ENCODE measurements at regions not wholly inside any gene's neighbourhood (a gene's known extent, or its start where the extent isn't known, plus 50 kb on each side); places are given as distances from the start of the nearest gene placed in this dataset.
"Not testable (repeated sequence)": the region's sequence is repeated elsewhere in the genome, so short reads cannot be mapped to it uniquely, and the experiment has no call there.

- DNase-seq (ENCODE audit: extremely low spot score); CTCF ChIA-PET; POLR2A ChIA-PET: not testable (repeated sequence)
These were observed 454.2 kb downstream of the TP53TG3F start for GRCh38 chr16:33913601-33914000.

DNA sequence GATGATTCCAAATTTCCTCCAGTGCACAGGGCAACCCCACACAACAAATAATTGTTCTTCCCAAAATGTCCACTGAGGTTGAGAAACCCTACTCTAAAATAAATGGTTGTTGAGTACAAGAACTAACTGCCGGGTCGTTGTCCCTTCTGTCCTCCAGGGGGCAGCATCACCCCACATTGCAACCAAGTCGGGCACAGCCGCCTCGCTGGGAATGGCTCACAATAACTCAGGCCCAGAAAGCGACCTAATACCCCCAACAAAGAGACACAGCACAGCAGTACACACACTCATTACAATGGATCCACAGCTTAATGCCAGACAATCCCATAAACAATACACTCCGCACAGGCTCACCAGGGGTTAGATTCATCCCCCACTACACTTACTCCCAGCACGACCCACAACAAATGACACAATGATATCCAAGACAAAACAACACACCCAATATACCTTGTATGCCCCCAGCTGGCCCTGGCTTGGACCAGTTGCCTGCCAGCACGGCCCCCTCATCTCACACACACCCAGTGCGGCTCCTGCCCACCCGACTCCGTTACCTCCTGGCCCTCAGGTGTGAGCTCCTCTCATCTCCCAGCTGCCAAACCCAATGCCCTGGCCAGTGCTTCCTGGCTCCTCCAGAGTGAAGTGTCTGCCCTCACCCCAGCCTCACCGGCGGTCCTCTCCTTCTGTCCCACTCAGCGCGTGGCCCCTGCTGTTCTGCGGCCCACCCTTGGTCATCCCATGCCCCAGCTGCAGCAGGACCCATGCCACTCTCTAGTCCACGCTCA, 461.5 kb downstream of the TP53TG3F start:
- DNase-seq (ENCODE audit: extremely low spot score); POLR2A ChIA-PET; CTCF ChIA-PET: not testable (repeated sequence)
- TF ChIP-seq, protein P1, sequence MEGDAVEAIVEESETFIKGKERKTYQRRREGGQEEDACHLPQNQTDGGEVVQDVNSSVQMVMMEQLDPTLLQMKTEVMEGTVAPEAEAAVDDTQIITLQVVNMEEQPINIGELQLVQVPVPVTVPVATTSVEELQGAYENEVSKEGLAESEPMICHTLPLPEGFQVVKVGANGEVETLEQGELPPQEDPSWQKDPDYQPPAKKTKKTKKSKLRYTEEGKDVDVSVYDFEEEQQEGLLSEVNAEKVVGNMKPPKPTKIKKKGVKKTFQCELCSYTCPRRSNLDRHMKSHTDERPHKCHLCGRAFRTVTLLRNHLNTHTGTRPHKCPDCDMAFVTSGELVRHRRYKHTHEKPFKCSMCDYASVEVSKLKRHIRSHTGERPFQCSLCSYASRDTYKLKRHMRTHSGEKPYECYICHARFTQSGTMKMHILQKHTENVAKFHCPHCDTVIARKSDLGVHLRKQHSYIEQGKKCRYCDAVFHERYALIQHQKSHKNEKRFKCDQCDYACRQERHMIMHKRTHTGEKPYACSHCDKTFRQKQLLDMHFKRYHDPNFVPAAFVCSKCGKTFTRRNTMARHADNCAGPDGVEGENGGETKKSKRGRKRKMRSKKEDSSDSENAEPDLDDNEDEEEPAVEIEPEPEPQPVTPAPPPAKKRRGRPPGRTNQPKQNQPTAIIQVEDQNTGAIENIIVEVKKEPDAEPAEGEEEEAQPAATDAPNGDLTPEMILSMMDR (IDR thresholded peaks at IDR 0.05; ENCODE audit: control extremely low read depth, extremely low read depth, low read depth, missing control alignments), result peak; percentile 9

- DNase-seq (ENCODE audit: extremely low spot score); POLR2A ChIA-PET; CTCF ChIA-PET: not testable (repeated sequence)
These were observed 463.5 kb downstream of the TP53TG3F start for GRCh38 chr16:33922914-33923313.

GRCh38 chr16:33928026-33928425, 468.6 kb downstream of the TP53TG3F start:
- DNase-seq (ENCODE audit: extremely low spot score); CTCF ChIA-PET; POLR2A ChIA-PET: not testable (repeated sequence)

DNA sequence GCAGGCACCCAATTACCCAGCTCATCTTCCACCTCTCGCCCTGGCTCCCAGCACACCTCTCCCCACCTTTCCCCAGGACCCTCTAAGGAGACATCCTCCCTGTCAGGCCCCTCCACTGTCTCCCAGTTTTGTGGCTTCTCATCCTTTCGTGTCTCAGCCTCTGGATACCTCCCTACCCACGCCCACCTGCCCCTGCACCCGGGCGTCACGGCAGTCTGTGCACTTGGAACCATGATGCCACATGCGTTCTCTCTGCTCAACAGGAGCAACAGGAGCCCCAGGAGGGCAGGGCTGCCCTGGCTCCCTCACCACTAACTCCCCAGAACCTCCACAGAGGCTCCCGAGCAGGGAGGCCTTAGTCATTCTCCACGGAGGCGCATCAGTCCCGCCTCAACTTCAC, 472.8 kb downstream of the TP53TG3F start:
- DNase-seq (ENCODE audit: extremely low spot score); CTCF ChIA-PET: not testable (repeated sequence)

DNA sequence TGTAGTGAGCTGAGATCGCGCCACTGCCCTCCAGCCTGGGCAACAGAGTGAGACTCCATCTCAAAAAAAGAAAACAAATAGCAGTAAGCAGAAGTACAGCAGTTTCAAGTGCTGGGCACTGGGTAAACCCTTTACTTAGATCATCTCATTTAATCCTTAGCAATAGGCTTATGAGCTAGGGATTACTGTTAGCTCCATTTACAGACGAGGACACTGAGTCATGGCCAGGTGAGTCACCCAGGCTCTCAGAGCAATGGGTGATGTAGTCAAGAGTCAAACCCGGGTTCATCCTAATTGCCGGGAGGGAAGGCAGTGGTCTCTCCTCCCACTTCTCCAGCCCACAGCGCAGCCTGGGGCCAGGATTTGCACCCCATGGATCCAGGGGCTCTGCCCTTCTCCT, 473.6 kb downstream of the TP53TG3F start:
- CTCF ChIA-PET; DNase-seq (ENCODE audit: extremely low spot score): not testable (repeated sequence)

More for the DNA sequence above, 472.8 kb downstream of the TP53TG3F start:
- POLR2A ChIA-PET, result not testable (repeated sequence)

DNA sequence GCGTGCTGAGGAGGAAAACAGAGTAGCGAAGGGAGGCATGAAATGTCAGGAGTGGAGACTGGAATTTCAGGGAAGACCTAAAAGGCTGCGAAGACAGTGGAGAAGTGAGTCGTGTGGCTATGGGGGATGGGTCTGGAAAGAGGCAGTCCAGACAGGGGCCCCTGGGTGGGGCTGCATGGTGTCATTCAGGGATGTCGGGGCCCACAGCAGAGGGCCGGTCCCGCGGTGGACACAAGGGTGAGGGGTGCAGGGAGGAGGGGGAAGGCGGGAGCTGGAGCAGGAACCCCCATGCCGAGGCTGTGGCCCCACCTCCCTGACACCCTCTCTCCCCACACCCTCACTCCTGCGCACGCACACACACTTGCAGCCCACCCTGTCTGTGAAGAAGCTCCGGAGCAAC, 476.4 kb downstream of the TP53TG3F start:
- POLR2A ChIA-PET, result not testable (repeated sequence)

More for the DNA sequence above, 473.6 kb downstream of the TP53TG3F start:
- POLR2A ChIA-PET, result not testable (repeated sequence)

DNA sequence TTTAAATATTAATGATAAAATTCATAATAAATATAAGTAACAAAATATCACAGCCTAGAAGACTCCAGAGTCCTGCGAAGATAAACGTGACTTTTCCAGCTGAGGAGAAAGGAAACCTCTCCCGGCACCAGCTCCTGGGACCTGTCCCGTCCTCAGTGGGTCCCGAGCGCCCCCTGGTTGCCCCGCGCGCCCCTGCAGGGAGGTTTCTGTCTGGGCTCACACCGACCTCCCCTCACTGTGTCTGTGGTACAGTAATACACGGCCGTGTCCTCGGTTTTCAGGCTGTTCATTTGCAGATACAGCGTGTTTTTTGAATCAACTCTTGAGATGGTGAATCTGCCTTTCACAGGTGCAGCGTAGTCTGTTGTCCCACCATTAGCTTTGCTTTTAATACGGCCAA, 478.7 kb downstream of the TP53TG3F start:
- DNase-seq (ENCODE audit: extremely low spot score); CTCF ChIA-PET; POLR2A ChIA-PET: not testable (repeated sequence)

More for the DNA sequence above, 476.4 kb downstream of the TP53TG3F start:
- CTCF ChIA-PET; DNase-seq (ENCODE audit: extremely low spot score): not testable (repeated sequence)

GRCh38 chr16:33961536-33961935, 502.1 kb downstream of the TP53TG3F start:
- CTCF ChIA-PET; DNase-seq (ENCODE audit: extremely low spot score); POLR2A ChIA-PET: not testable (repeated sequence)

- POLR2A ChIA-PET; CTCF ChIA-PET; DNase-seq (ENCODE audit: extremely low spot score): not testable (repeated sequence)
These were observed 506.1 kb downstream of the TP53TG3F start for GRCh38 chr16:33965534-33965933.

DNA sequence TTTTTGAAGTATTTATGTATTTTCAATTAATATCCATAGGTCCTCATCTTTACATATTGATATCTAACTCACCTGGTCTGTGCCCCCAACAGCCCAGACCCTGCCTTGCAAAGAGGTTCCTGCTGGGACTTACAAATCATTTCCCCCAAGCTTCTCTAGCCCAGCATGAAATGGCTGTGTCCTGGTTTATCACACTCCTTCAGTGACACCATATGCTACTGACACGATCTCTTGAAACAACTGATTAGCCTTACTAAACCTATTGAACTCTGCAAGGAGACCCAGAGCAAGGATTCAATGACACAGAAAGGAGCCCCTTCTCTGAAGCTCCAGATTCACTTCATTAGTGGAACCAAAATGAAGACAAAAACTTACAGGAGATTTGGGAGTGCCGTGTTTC, 507.4 kb downstream of the TP53TG3F start:
- CTCF ChIA-PET; DNase-seq (ENCODE audit: extremely low spot score); POLR2A ChIA-PET: not testable (repeated sequence)

DNA sequence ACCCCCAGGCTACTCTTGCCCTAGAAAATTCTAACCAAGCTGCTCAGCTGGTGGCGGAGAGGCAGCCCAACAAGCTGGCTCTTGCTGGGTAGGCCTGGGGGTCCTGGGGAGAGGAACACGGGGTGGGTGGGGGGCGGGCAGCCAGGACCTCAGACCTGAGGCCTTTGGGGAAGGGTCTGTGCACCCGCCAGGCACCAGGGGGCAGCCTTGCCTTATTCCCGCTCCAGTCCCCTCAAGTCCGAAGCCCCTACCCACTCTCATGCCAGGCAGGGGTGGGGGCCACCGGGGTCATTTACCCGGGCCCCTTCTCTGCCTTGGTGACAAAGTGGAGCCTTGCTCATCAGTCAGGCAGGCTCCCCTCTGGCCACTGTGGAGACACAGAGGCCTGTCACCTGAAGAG, 515.1 kb downstream of the TP53TG3F start:
- CTCF ChIA-PET; POLR2A ChIA-PET; DNase-seq (ENCODE audit: extremely low spot score): not testable (repeated sequence)

DNA sequence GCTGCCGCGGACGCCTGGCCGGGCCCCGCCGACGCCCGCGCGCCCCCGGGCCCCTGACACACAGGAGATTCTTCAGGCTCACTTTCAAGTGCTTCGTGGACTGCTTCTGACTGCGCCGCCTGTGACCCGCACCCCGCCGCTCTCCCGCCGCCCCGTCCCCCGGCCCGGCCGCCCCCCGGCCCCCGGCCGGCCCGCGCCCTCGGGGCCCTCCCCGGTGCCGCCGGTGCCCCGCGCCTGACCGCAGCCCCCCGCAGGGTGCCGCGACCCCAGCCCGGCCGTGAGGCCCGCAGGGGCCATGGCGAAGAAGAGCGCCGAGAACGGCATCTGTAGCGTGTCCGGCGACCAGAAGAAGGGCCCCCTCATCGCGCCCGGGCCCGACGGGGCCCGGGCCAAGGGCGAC, 516.3 kb downstream of the TP53TG3F start:
- POLR2A ChIA-PET; CTCF ChIA-PET; DNase-seq (ENCODE audit: extremely low spot score): not testable (repeated sequence)

- DNase-seq (ENCODE audit: extremely low spot score); CTCF ChIA-PET; POLR2A ChIA-PET: not testable (repeated sequence)
These were observed 517.1 kb downstream of the TP53TG3F start for GRCh38 chr16:33976521-33976920.

DNA sequence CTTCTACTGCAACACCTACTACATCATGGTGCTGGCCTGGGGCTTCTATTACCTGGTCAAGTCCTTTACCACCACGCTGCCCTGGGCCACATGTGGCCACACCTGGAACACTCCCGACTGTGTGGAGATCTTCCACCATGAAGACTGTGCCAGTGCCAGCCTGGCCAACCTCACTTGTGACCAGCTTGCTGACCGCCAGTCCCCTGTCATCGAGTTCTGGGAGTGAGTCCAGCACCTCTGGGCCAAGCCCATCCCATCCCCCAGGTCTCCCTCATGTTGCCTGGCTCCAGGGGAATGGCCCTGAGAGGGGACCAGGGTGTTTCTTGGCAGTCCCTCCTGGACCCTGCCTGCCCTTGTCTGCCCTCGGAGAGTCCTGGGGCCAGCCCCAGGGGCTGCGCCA, 519.4 kb downstream of the TP53TG3F start:
- POLR2A ChIA-PET; CTCF ChIA-PET; DNase-seq (ENCODE audit: extremely low spot score): not testable (repeated sequence)

- CTCF ChIA-PET; DNase-seq (ENCODE audit: extremely low spot score); POLR2A ChIA-PET: not testable (repeated sequence)
These were observed 520.2 kb downstream of the TP53TG3F start for GRCh38 chr16:33979613-33980012.

DNA sequence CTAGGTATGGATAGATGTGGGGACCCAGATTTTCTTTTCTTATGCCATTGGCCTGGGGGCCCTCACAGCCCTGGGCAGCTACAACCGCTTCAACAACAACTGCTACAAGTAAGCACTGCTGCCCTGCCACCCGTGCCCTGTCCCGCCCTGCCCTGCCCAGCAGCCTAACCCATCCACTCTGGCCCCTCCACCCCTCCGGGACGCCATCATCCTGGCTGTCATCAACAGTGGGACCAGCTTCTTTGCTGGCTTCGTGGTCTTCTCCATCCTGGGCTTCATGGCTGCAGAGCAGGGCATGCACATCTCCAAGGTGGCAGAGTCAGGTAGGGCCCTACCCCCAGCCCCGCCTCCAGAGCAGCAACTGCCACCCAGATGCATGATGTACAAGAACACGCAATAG, 521.3 kb downstream of the TP53TG3F start:
- DNase-seq (ENCODE audit: extremely low spot score); CTCF ChIA-PET; POLR2A ChIA-PET: not testable (repeated sequence)

DNA sequence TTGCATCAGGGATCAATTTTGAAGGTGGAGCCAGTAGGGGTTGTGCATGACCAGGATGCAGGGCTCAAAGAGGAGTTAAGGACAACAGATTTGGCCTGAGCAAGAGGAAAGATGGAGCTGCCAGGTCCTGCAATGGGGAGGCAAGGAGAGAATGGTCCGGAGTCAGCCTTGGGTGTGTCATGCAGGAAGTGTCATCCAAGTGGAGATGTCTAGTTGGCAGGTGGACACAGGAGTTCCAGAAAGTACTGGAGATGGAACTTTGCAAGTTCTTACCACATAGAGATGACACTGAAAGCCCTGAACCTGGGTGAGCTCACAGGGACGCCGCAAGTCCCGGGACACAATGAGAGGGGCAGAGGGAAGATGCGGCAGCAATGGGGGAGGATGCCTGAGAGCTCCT, 525.0 kb downstream of the TP53TG3F start:
- DNase-seq (ENCODE audit: extremely low spot score); POLR2A ChIA-PET; CTCF ChIA-PET: not testable (repeated sequence)

DNA sequence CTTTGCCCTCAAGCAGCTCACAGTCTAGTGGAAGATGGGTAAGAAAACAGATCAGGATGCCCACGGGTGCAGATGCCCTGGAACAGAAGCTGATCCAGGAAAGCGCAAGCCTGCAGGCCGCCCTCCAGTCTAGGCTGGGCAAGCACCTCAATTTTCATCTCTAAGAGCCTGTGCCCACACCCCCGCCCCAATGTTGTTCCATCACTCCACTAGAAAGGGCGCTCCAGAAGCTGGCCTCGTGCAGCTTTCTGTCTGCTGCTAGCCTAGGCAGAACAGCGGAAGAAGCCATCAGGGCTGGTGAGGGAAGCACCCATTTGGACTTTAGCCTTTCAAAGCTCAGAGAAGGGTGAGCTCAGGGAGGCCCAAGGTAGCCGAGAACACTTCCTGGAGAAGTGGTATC, 527.1 kb downstream of the TP53TG3F start:
- POLR2A ChIA-PET; DNase-seq (ENCODE audit: extremely low spot score); CTCF ChIA-PET: not testable (repeated sequence)
